Upper lobe of right lung (tissue), 1 donor: ENCODE measurements at regions not wholly inside any gene's neighbourhood (a gene's known extent, or its start where the extent isn't known, plus 50 kb on each side); places are given as distances from the start of the nearest gene placed in this dataset.

Experiments used
- ATAC-seq: fragments of 200-7000 bp; cut with Tn5 transposase; one replicate; pipeline ENCODE4 v1.9.1; 2020; ENCODE audit warnings: mild to moderate bottlenecking, moderate library complexity
- DNase-seq: peaks from one replicate; pipeline ENCODE4 v3.0.0-alpha.2; 2020
- H3K27ac ChIP-seq: fragments of 200-600 bp; one replicate; pipeline ENCODE4 v1.8.0; 2022
- H3K27me3 ChIP-seq: fragments of 200-600 bp; one replicate; pipeline ENCODE4 v1.8.0; 2022; ENCODE audit warnings: mild to moderate bottlenecking
- H3K36me3 ChIP-seq: fragments of 200-600 bp; one replicate; pipeline ENCODE4 v1.8.0; 2022
- H3K4me1 ChIP-seq: fragments of 200-600 bp; one replicate; pipeline ENCODE4 v1.8.0; 2022
- H3K4me3 ChIP-seq: fragments of 200-600 bp; one replicate; pipeline ENCODE4 v1.8.0; 2022; ENCODE audit warnings: mild to moderate bottlenecking
- H3K9me3 ChIP-seq: fragments of 200-600 bp; one replicate; pipeline ENCODE4 v1.8.0; 2022
- intact Hi-C: fragments of 100-400 bp; cut with DNase I; formaldehyde crosslinking; loops from one replicate; pipeline ENCODE4 v1.11.0; 2022
- TF ChIP-seq, protein P1 (sequence below): fragments of 200-600 bp; IDR thresholded peaks from one replicate; pipeline ENCODE4 v1.8.0; 2022; ENCODE audit warnings: antibody characterized with exemption
- donor health status: DM: no; HTN: yes; CAD: no; lungs with severe emphysema.

DNA sequence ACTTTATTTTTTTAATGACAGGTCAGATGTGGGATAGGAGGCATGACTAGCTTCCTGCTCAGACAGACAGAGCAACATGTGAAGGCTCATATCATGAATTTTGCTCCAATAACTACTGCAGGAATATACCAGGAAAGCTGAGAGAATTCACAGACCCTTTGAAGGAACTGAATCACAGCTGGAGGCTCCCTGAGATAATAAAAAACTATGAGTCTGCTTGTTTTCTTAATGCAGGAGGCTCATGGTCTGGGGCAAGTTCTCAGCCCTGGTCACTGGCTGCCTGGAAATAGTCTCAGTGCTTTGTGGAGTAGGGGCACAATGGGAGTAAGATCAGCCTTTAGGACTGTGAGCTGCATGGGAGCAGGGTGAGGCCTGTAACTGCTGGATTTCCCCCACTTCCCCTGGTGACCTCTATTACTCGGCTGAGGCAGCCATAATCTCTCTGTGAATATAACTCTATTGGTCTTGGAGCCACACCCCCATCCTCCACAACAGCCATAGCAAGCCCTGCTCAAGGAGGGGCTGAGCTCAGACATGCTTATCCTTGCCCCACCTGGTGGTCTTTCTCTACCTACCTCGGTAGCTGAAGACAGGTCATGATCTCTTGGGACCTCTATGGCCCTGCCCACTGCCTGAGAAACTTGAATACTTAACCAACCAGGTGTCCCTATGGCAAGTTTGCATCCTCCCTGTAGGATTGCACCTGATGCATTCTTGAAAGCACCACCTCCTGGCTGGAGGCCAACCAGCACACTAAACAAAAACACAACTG is 281.6 kb upstream of the TMCO5A start:
- TF ChIP-seq, protein P1, sequence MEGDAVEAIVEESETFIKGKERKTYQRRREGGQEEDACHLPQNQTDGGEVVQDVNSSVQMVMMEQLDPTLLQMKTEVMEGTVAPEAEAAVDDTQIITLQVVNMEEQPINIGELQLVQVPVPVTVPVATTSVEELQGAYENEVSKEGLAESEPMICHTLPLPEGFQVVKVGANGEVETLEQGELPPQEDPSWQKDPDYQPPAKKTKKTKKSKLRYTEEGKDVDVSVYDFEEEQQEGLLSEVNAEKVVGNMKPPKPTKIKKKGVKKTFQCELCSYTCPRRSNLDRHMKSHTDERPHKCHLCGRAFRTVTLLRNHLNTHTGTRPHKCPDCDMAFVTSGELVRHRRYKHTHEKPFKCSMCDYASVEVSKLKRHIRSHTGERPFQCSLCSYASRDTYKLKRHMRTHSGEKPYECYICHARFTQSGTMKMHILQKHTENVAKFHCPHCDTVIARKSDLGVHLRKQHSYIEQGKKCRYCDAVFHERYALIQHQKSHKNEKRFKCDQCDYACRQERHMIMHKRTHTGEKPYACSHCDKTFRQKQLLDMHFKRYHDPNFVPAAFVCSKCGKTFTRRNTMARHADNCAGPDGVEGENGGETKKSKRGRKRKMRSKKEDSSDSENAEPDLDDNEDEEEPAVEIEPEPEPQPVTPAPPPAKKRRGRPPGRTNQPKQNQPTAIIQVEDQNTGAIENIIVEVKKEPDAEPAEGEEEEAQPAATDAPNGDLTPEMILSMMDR, result no peak
- H3K9me3 ChIP-seq, result peaks cover 14% of the 10 kb centered on the region
- DNase-seq, result no peak
- H3K36me3 ChIP-seq, result no peaks in the 10 kb centered on the region
- no peak overlapping the region for H3K4me3 ChIP-seq
- no peak for ATAC-seq
- no peaks in the 10 kb centered on the region for H3K4me1 ChIP-seq
- H3K27ac ChIP-seq, result no peak overlapping the region
- H3K27me3 ChIP-seq, result no peaks in the 10 kb centered on the region
- intact Hi-C loops, result loop anchor here (10.0 kb wide), 1 partner anchor 58 kb away; no protein-coding TSS in a partner anchor

DNA sequence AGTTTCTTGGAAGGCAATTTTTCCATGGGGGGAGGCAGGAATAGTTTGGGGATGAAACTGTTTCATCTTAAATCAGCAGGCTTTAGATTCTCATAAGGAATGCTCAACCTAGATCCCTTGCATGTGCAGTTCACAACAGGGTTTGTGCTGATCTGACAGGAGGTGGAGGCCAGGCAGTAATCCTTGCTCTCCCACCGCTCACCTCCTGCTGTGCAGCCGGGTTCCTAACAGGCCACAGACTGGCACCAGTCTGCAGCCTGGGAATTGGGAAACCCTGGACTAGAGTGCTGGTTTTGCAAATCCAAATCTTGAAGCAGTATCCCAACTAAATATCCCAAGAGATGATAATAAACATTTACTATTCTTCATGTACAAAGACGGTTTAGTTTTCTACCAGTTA is 256.3 kb upstream of the TMCO5A start:
- DNase-seq (no peak), ATAC-seq (no peak)
- TF ChIP-seq, protein P1, result no peak
- no peaks in the 10 kb centered on the region for H3K27me3 ChIP-seq
- H3K4me1 ChIP-seq, result no peaks in the 10 kb centered on the region
- H3K9me3 ChIP-seq, result no peaks in the 10 kb centered on the region
- H3K27ac ChIP-seq, result no peak overlapping the region
- H3K36me3 ChIP-seq, result no peaks in the 10 kb centered on the region
- H3K4me3 ChIP-seq, result no peak overlapping the region
- intact Hi-C loops, result no loop called here

DNA sequence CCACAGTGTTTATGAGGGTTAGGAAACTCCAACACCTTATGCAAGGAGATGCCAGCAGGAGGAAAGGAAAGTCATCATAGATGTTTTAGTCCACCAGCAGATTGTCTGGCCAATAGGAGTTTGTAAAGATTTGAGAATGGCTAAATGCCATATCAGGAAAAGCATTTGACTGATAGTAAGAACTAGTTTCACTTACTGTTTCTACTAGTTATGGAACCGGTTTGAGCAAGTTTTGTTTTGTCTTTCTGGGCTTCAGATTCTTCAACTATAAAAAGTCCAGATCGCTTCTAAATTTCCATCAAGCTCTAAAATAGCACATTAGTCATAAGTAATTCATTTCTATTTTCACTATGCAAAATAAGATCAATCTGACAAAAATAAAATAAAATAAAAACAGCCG is 254.8 kb upstream of the TMCO5A start:
- no peaks in the 10 kb centered on the region for H3K4me1 ChIP-seq
- intact Hi-C loops, result no loop called here
- ATAC-seq (no peak), DNase-seq (no peak)
- H3K9me3 ChIP-seq, result no peaks in the 10 kb centered on the region
- H3K36me3 ChIP-seq, result no peaks in the 10 kb centered on the region
- no peaks in the 10 kb centered on the region for H3K27me3 ChIP-seq
- H3K4me3 ChIP-seq, result no peak overlapping the region
- no peak overlapping the region for H3K27ac ChIP-seq
- TF ChIP-seq, protein P1, result no peak

DNA sequence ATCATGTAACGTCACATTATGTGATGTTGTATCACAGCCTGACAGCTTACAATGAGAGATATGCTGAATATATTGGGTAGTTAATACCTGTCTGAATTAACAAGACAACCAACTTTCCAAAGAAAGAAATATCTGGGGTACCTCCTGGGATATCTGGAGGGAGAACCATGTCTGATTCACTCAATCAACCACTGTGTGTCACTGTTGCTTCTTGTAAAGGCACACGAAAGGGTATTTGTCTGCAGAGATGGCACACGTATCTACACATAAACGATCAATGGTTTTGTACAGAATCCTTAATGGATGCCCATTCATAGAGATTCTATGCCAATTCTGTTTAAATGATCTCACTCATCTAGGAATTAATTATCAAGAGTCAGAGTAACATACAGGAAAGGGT is 252.1 kb upstream of the TMCO5A start:
- Histone ChIP-seq H3K4me3 (no peak overlapping the region), H3K4me1 (no peaks in the 10 kb centered on the region), H3K27ac (no peak overlapping the region), H3K27me3 (no peaks in the 10 kb centered on the region), H3K9me3 (no peaks in the 10 kb centered on the region), H3K36me3 (no peaks in the 10 kb centered on the region)
- DNase-seq (no peak), ATAC-seq (no peak)
- TF ChIP-seq, protein P1, result no peak
- intact Hi-C loops, result no loop called here

DNA sequence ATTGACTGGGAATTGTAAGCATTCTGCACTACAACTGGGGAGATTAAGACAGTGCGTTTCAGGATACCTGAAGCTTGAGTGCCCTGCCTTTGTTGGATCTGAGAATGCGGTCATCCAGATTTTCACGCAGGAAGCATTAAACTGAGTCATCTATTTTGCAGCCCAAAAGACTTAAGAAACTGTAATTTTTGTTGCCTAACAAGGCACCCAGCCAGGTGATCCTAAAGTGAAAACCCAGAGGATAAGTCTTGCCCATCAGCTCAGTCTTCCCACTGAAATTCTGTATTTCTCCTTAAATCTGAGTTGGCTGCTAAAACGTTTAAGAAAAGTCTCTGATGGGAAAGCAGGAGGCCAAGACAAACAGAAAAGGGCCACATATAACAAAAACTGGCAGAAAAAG is 242.5 kb upstream of the TMCO5A start:
- no peak overlapping the region for H3K4me3 ChIP-seq
- H3K36me3 ChIP-seq, result no peaks in the 10 kb centered on the region
- H3K27ac ChIP-seq, result no peak overlapping the region
- ATAC-seq (no peak), DNase-seq (no peak)
- H3K9me3 ChIP-seq, result no peaks in the 10 kb centered on the region
- TF ChIP-seq, protein P1, result no peak
- H3K4me1 ChIP-seq, result no peaks in the 10 kb centered on the region
- no peaks in the 10 kb centered on the region for H3K27me3 ChIP-seq
- intact Hi-C loops, result no loop called here
